HG03039 (cell line): ENCODE measurements at regions not wholly inside any gene's neighbourhood (a gene's known extent, or its start where the extent isn't known, plus 50 kb on each side); places are given as distances from the start of the nearest gene placed in this dataset.
"Not testable (repeated sequence)": the region's sequence is repeated elsewhere in the genome, so short reads cannot be mapped to it uniquely, and the experiment has no call there.

Experiments used
- ATAC-seq: cut with Tn5 transposase; IDR thresholded peaks from one replicate; pipeline ENCODE4 v1.9.1; 2021; ENCODE audit warnings: mild to moderate bottlenecking, moderate library complexity; ENCODE audit not compliant: unreplicated experiment

- ATAC-seq, result no peak
Measured at GRCh38 chrX:22758807-22759481, 240.8 kb upstream of the DDX53 start.

GRCh38 chrX:22760513-22761057 is 239.2 kb upstream of the DDX53 start:
- no peak for ATAC-seq

- ATAC-seq, result no peak
Measured at GRCh38 chrX:22788221-22788620, 211.5 kb upstream of the DDX53 start.

- ATAC-seq, result no peak
Measured at GRCh38 chrX:22795671-22796070, 204.1 kb upstream of the DDX53 start.

- ATAC-seq, result no peak
Measured at GRCh38 chrX:22800360-22800759, 199.4 kb upstream of the DDX53 start.

- no peak for ATAC-seq
Measured at GRCh38 chrX:22800806-22801205, 199.0 kb upstream of the DDX53 start.

GRCh38 chrX:22803353-22803752 is 196.4 kb upstream of the DDX53 start:
- ATAC-seq, result no peak

- ATAC-seq, result no peak
Measured at GRCh38 chrX:22810876-22811275, 188.9 kb upstream of the DDX53 start.

GRCh38 chrX:22818061-22818460 is 181.7 kb upstream of the DDX53 start:
- no peak for ATAC-seq

- ATAC-seq, result no peak
Measured at GRCh38 chrX:22855693-22856092, 144.1 kb upstream of the DDX53 start.

GRCh38 chrX:22859642-22860041 is 140.1 kb upstream of the DDX53 start:
- ATAC-seq, result no peak

- ATAC-seq, result not testable (repeated sequence)
Measured at GRCh38 chrX:22866801-22867200, 133.0 kb upstream of the DDX53 start.

GRCh38 chrX:22882543-22882942 is 117.2 kb upstream of the DDX53 start:
- ATAC-seq, result no peak

- ATAC-seq, result no peak
Measured at GRCh38 chrX:22889819-22890218, 109.9 kb upstream of the DDX53 start.

- ATAC-seq, result no peak
Measured at GRCh38 chrX:22912616-22913015, 87.1 kb upstream of the DDX53 start.

- no peak for ATAC-seq
Measured at GRCh38 chrX:22922961-22923360, 76.8 kb upstream of the DDX53 start.

- ATAC-seq, result no peak
Measured at GRCh38 chrX:22934640-22935039, 65.1 kb upstream of the DDX53 start.

- no peak for ATAC-seq
Measured at GRCh38 chrX:22944945-22945344, 54.8 kb upstream of the DDX53 start.
